ENCODE measurements at regions not wholly inside any gene's neighbourhood (a gene's known extent, or its start where the extent isn't known, plus 50 kb on each side); places are given as distances from the start of the nearest gene placed in this dataset.

GRCh38 chr6:14925025-14925698 lies 320.7 kb upstream of the JARID2 start:
- no peak for FAIRE-seq

GRCh38 chr6:14925699-14926026 lies 320.2 kb upstream of the JARID2 start:
- FAIRE-seq = no peak

- FAIRE-seq = no peak
Observed at GRCh38 chr6:14927398-14927797, 318.5 kb upstream of the JARID2 start.

GRCh38 chr6:14929291-14929690 lies 316.6 kb upstream of the JARID2 start:
- FAIRE-seq = no peak

- no peak for FAIRE-seq
Observed at GRCh38 chr6:14930366-14930989, 315.4 kb upstream of the JARID2 start.

GRCh38 chr6:14932485-14933182 lies 313.2 kb upstream of the JARID2 start:
- no peak for FAIRE-seq

- no peak for FAIRE-seq
Observed at GRCh38 chr6:14933183-14933544, 312.7 kb upstream of the JARID2 start.

GRCh38 chr6:14934013-14934412 lies 311.9 kb upstream of the JARID2 start:
- no peak for FAIRE-seq

- FAIRE-seq = no peak
Observed at GRCh38 chr6:14934844-14935243, 311.0 kb upstream of the JARID2 start.

- no peak for FAIRE-seq
Observed at GRCh38 chr6:14936861-14937260, 309.0 kb upstream of the JARID2 start.

- no peak for FAIRE-seq
Observed at GRCh38 chr6:14943116-14943515, 302.8 kb upstream of the JARID2 start.

- no peak for FAIRE-seq
Observed at GRCh38 chr6:14944593-14944992, 301.3 kb upstream of the JARID2 start.

- FAIRE-seq = no peak
Observed at GRCh38 chr6:14945461-14946185, 300.2 kb upstream of the JARID2 start.

- FAIRE-seq = no peak
Observed at GRCh38 chr6:14946753-14947152, 299.1 kb upstream of the JARID2 start.

GRCh38 chr6:14948586-14949245 lies 297.2 kb upstream of the JARID2 start:
- FAIRE-seq = no peak

- no peak for FAIRE-seq
Observed at GRCh38 chr6:14950103-14950969, 295.5 kb upstream of the JARID2 start.

- FAIRE-seq = no peak
Observed at GRCh38 chr6:14950970-14951276, 294.9 kb upstream of the JARID2 start.

- no peak for FAIRE-seq
Observed at GRCh38 chr6:14951704-14952103, 294.2 kb upstream of the JARID2 start.

GRCh38 chr6:14953836-14954235 lies 292.0 kb upstream of the JARID2 start:
- FAIRE-seq = no peak

GRCh38 chr6:14957355-14958059 lies 288.4 kb upstream of the JARID2 start:
- FAIRE-seq = no peak

GRCh38 chr6:14959324-14959885 lies 286.5 kb upstream of the JARID2 start:
- no peak for FAIRE-seq
